Stimulated activated naive CD8-positive, alpha-beta T cell treated with anti-CD3 and anti-CD28 coated beads, Interleukin-15, Interleukin-2, amounts not matched to agents 100 ng/mL and 50 ng/mL, for 24 hours (primary cell): ENCODE measurements at regions not wholly inside any gene's neighbourhood (a gene's known extent, or its start where the extent isn't known, plus 50 kb on each side); places are given as distances from the start of the nearest gene placed in this dataset.

Source experiments
- H3K27ac Mint-ChIP-seq: one replicate; pipeline ENCODE4 v1.8.0; 2021; ENCODE audit warnings: mild to moderate bottlenecking, mixed read lengths
- H3K27me3 Mint-ChIP-seq: one replicate; pipeline ENCODE4 v1.8.0; 2021; ENCODE audit warnings: mixed read lengths
- H3K36me3 Mint-ChIP-seq: one replicate; pipeline ENCODE4 v1.8.0; 2021; ENCODE audit warnings: low read depth, mixed read lengths
- H3K4me1 Mint-ChIP-seq: one replicate; pipeline ENCODE4 v1.8.0; 2021; ENCODE audit warnings: low read depth, mixed read lengths
- H3K4me3 Mint-ChIP-seq: one replicate; pipeline ENCODE4 v1.8.0; 2021; ENCODE audit warnings: mild to moderate bottlenecking, mixed read lengths
- H3K9me3 Mint-ChIP-seq: one replicate; pipeline ENCODE4 v1.8.0; 2021; ENCODE audit warnings: mixed read lengths

DNA sequence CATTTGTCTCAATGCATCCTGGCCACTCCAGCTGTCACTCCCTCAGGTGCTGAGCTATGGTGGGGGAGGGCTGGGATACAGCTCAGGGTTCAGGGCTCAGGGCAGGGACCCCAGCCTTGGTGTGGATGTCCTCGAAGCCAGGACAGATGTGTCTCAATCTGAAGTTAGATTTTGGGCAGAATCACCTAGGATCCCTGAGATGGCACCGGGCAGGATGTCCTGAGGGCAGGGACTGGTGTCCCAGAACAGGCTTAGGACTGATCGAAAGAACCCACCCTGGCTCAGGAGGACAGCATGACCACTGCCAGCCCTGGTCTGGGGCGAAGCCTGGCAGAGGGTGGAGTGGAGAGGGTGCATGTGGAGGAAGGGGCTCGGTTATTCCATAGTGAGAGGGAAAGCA lies 96.8 kb upstream of the THY1 start:
- Mint-ChIP-seq H3K36me3 (no peaks in the 10 kb centered on the region), H3K27ac (no peak overlapping the region), H3K27me3 (peaks cover 15% of the 10 kb centered on the region)

DNA sequence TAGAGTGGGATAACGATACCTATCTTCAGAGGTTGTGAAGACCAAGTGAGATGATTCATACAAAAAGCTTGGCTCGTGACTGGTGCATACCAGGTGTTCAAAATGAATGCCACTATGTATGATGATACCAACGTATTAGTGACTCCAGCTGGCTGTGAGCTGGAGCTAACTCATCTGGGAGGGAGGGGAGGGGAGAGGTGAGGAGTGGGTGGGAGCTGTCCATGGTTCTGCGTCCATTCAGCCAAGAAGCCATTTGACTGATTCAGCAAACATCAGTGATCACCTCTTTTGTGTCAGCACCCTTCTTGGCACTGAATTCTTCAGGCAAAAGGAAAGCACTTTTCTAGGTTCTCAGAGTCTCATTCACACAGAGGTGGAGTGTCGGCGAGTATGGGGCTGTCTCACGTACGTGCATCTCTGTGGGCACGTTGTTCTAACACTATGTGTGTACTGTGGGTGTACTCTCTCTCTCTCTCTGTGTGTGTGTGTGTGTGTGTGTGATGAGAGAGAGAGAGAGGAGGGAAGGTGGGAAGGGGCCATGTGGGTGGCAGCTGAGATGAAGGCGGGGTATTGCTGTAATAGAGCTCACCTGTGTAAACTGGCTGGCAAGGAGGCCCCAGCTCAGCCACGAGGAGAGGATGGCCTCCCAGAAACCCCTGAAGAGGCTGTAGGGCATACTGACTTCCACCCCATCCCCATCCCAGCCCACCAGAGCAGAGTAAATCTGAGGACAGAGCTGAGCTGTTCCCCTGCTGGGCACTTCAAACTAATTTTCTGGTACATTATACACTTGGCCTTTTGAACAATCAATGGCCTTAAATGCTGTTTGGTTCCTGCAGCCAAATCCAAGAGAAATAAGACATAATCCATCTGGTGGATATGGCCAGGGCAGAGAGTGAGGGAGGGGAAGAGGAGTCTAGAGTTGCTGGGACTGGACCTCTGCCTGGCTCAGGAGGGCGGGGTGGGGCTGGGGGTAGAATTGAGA lies 96.1 kb upstream of the THY1 start:
- H3K4me1 Mint-ChIP-seq: no peaks in the 10 kb centered on the region
- no peak overlapping the region for H3K27ac Mint-ChIP-seq
- no peaks in the 10 kb centered on the region for H3K9me3 Mint-ChIP-seq
- H3K27me3 Mint-ChIP-seq: peaks cover 17% of the 10 kb centered on the region
- no peaks in the 10 kb centered on the region for H3K36me3 Mint-ChIP-seq
- H3K4me3 Mint-ChIP-seq: no peak overlapping the region

More for the DNA sequence above, 96.8 kb upstream of the THY1 start:
- H3K9me3 Mint-ChIP-seq: no peaks in the 10 kb centered on the region
- no peaks in the 10 kb centered on the region for H3K4me1 Mint-ChIP-seq
- no peak overlapping the region for H3K4me3 Mint-ChIP-seq

DNA sequence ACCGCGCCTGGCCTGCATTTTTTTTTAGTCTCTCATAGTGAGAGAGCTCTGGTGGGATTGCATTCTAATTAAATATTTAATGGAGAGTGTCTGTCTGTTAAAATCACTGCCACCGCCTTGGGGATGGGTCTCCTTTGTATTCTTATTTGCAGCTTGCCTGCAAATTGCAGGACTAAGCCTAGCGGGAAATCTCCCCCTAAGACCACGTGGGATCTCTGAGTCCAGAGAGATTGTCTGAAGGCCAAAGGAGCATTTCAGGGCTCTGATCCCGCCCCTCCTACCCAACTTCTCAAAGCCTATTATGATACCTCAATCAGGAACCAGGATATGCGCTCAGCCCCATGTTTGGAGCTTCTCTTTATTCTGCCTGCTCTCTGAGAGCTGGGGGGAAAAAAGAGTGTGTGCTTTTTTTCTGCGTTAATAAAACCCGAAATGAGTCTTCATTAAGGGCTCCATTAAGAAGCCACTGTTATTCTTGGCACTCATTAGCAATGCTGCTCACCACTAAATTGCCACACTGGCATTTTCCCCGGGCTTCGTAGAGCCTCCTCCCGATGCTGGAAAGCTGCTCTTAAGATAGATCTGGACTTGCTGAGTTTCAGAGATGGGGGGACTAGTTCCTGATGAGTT lies 92.9 kb upstream of the THY1 start:
- Mint-ChIP-seq H3K4me1 (peaks cover 6% of the 10 kb centered on the region), H3K27me3 (peaks cover 21% of the 10 kb centered on the region), H3K9me3 (no peaks in the 10 kb centered on the region), H3K27ac (no peak overlapping the region), H3K4me3 (no peak overlapping the region), H3K36me3 (no peaks in the 10 kb centered on the region)

DNA sequence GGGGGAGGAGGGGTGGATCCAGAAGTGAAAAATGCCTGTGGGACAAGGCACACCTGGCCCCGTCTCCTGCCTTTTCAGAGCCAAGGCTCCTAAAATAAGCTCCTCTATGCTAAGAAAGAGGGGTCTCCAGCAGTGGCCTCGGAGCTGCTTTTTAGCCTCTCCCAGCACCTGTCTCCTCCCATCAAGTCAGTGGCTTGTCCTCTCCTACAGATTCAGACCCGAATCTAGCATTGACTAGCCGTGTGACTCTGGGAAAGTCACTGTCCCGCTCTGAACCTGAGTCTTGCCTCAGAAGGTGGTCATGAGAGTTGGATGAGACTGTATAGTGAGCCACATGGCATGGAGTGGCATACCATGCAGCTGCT lies 90.8 kb upstream of the THY1 start:
- H3K4me3 Mint-ChIP-seq: no peak overlapping the region
- no peaks in the 10 kb centered on the region for H3K9me3 Mint-ChIP-seq
- peaks cover 23% of the 10 kb centered on the region for H3K4me1 Mint-ChIP-seq
- H3K36me3 Mint-ChIP-seq: no peaks in the 10 kb centered on the region
- peaks cover 21% of the 10 kb centered on the region for H3K27me3 Mint-ChIP-seq
- no peak overlapping the region for H3K27ac Mint-ChIP-seq

DNA sequence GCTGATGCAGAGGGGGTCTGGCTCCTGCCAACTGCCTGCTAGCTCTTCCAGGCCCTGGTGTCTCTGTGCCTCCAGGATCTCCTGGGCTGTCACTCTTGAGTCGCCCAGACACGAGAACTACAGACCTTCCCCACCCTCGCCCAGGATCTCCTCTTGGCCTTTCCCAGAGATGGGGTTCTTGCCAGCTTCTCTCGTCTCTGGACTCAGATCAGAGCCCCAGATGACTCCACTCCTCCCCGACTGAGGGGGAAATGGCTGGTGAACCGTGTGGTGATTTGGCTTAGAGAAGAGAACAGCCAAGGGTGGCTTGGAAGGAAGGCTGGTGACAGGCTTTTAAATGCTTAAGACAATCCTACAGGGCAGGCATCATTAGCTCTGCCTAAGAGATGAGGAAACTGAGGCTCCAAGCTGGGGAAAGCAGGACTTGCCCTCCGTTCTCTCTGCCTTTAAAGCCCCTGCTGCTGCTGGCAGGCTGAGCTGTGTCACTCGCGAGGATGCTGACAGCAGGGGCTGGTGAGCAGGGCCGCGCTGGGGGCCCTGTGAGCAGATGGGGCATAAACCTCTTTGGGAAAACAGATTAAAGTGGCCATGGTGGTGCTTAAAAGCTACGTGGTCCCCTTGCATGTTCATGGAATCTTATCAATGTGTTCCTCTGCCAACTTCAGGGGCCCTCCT lies 90.3 kb upstream of the THY1 start:
- Mint-ChIP-seq H3K27me3 (peaks cover 19% of the 10 kb centered on the region), H3K4me1 (peaks cover 23% of the 10 kb centered on the region), H3K36me3 (no peaks in the 10 kb centered on the region), H3K4me3 (no peak overlapping the region), H3K27ac (no peak overlapping the region), H3K9me3 (no peaks in the 10 kb centered on the region)

DNA sequence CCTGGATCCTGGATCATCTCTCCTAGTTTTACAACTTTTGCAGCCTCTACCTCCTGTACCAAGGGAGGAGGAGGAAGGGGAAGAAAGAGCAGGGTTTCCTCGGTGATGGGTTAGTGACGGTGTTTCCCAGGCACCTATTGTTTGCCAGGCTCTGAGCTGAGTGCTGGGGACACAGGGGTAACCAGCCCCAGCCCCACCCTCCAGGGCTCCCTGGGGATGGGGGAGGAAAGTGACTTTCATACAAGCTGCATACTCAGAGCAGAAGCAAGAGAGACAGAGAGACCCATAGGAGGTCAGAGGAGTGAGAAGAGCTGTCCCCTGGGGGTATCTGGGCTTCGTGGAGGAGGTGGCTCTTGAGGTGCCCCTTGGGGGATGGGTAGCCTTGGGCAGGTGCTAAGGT lies 89.4 kb upstream of the THY1 start:
- Mint-ChIP-seq H3K9me3 (no peaks in the 10 kb centered on the region), H3K27me3 (peaks cover 16% of the 10 kb centered on the region), H3K27ac (no peak overlapping the region), H3K36me3 (no peaks in the 10 kb centered on the region), H3K4me3 (no peak overlapping the region), H3K4me1 (peaks cover 23% of the 10 kb centered on the region)

DNA sequence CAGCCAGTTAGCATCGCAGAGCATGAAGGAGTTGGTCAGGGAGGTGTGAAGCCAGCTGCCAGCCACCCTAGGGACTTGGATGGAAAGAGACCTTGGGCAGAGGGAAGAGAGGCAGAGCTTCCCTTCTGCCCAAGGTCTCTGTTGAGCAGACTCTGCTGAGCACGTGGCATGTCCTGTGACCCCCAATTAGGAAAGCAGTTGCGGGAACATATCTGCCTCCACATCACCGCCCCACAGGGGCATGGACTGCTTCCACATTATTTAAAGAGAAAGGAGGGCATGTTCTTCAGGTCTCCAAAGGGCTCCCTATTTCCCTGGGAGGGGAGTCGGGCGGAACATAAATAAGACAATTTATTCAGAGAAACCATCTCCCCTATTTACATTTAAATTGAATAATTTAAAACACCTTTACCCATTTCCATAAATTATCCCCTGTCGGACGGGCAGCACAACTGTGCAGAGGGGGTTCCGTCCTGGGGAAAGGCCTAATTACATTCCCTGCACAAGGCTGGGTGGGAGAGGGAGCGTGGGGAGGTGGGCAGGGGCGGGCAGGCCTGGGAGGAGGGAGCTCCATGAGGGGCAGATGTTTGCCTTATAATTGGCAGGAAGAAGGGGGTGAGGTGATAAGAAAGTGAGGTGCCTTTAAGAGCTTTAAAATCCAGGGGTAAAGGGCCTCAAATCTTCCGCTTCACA lies 88.8 kb upstream of the THY1 start:
- Mint-ChIP-seq H3K27ac (peak overlapping the region; percentile 52), H3K4me3 (no peak overlapping the region), H3K36me3 (no peaks in the 10 kb centered on the region), H3K9me3 (no peaks in the 10 kb centered on the region), H3K27me3 (peaks cover 16% of the 10 kb centered on the region), H3K4me1 (peaks cover 23% of the 10 kb centered on the region)

DNA sequence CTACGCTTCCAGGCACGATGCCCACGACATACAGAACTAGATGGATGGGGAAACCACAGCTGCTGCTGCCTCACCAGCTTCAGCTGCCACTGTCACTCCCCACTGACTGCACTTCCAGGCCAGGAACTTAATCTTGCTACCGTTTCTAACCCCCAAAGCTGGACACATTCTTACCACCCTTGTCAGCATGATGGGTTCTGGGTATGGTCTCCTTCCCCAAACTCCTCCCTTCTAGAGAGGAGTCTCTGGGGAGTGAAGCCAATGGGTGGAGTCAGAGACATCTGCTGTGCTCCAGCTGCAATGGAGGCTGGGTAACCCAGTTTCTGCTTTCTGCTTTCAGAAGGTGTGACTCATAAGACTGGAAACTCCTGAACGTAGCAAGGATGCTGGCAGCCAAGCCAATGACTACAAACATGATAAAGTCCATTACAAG lies 87.0 kb upstream of the THY1 start:
- H3K27me3 Mint-ChIP-seq: peaks cover 7% of the 10 kb centered on the region
- peak overlapping the region; percentile 31 for H3K4me3 Mint-ChIP-seq
- no peaks in the 10 kb centered on the region for H3K9me3 Mint-ChIP-seq
- H3K36me3 Mint-ChIP-seq: no peaks in the 10 kb centered on the region
- H3K4me1 Mint-ChIP-seq: peaks cover 23% of the 10 kb centered on the region
- H3K27ac Mint-ChIP-seq: peak overlapping the region; percentile 82

DNA sequence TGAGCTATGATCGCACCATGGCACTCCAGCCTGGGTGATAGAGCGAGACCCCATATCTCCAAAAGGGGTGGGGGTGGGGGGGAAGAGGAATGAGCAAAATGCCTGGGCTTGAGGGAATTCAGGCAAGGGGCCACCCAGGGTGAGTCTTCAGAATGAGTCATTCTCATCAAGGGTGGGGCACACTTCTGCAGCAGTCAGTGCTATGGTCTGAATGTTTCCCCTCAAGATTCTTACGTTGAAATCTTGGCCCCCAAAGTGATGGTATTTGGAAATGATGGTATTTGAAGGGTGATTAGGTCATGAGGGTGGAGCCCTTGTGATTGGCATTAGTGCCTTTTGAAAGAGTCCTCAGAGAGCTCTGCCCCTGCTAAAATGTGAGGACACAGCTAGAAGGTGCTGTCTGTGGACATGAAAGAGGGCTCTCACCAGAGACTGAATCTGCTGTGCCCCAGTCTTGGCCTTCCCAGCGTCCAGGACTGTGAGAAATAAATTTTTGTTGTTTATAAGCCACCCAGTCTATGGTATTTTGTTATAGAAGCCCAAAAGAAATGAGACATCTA lies 86.4 kb upstream of the THY1 start:
- H3K4me3 Mint-ChIP-seq: peak overlapping the region; percentile 20
- H3K27me3 Mint-ChIP-seq: peaks cover 4% of the 10 kb centered on the region
- H3K4me1 Mint-ChIP-seq: peaks cover 23% of the 10 kb centered on the region
- no peaks in the 10 kb centered on the region for H3K9me3 Mint-ChIP-seq
- H3K36me3 Mint-ChIP-seq: no peaks in the 10 kb centered on the region
- peak overlapping the region; percentile 82 for H3K27ac Mint-ChIP-seq

DNA sequence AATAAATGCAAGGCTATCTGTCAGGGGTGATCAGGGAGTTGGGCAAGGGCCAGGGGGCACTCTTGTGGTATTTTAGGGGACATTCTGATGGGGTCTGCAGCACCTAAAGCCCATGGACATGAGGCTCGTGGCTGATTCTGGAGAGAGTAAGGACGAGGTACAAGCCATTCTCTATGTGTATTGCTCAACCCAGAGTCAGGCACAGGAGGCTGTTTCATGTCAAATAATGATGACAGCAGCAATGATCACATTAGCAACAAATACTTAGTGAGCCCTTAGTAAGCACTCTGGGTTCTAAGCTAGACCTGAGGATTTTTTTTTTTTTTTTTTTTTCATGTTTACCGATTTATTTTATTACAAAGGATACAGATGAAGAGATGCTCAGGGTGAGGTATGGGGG lies 83.5 kb upstream of the THY1 start:
- Mint-ChIP-seq H3K36me3 (no peaks in the 10 kb centered on the region), H3K4me3 (no peak overlapping the region), H3K4me1 (peaks cover 18% of the 10 kb centered on the region), H3K27me3 (peaks cover 3% of the 10 kb centered on the region), H3K9me3 (no peaks in the 10 kb centered on the region), H3K27ac (no peak overlapping the region)

DNA sequence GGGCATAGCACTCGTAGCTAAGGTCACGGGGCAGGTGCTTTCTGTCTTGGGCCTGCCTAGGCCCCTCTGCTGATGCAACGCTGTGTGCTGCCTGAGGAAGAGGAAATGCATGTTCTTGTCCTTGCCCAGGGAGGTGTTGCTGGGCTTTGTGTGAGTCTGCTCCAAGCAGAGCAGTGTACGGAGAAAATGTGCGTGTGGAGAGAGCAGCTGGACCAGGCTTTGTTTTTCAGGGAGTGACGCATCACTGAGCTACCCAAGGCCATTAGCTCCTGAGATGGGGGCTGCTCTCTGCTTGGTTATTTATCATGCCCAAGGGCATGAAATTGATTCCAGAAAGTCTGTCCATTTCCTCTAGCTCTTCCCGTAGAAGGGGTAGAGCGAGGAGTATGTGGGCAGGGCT lies 82.9 kb upstream of the THY1 start:
- Mint-ChIP-seq H3K9me3 (no peaks in the 10 kb centered on the region), H3K27me3 (peaks cover 4% of the 10 kb centered on the region), H3K36me3 (no peaks in the 10 kb centered on the region), H3K4me1 (peaks cover 17% of the 10 kb centered on the region), H3K27ac (no peak overlapping the region), H3K4me3 (no peak overlapping the region)

DNA sequence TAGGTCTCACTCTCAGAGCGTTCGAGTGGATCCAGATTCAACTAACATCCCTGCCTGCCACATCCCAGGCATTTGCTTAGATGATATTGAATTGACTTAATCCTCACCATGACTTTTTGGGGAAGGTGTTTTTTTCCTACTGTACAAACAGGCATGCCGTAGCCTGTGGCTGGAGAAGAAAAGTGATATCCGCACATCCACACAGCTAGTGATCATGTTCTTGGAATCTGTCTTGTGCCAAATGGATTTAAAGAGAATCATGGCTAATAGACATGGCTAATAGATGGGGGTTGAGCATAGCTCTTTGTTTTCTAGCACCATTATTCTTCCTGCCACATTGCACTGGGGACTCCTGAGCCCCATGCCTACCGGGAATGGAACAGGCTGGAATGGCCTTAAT lies 82.1 kb upstream of the THY1 start:
- H3K27ac Mint-ChIP-seq: no peak overlapping the region
- H3K36me3 Mint-ChIP-seq: no peaks in the 10 kb centered on the region
- peaks cover 4% of the 10 kb centered on the region for H3K27me3 Mint-ChIP-seq
- peaks cover 9% of the 10 kb centered on the region for H3K4me1 Mint-ChIP-seq
- no peak overlapping the region for H3K4me3 Mint-ChIP-seq
- no peaks in the 10 kb centered on the region for H3K9me3 Mint-ChIP-seq

DNA sequence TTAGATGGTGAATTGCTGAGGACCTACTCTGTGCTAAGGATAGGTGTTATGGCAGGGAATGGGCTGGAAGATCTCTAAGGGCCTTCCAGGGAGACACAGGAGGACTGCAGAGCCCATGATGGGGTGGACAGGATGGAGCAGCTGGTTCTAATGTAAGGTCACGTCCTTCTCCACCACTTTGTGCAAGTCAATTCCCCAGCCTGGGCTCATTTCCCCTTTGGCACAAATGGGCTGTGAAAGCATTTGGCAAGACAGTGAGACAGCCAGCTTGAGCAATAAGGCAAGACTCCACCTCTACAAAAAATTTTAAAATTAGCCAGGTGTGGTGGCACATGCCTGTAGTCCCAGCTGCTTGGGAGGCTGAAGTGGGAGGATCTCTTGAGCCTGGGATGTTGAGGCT lies 81.4 kb upstream of the THY1 start:
- peaks cover 8% of the 10 kb centered on the region for H3K27me3 Mint-ChIP-seq
- no peaks in the 10 kb centered on the region for H3K36me3 Mint-ChIP-seq

DNA sequence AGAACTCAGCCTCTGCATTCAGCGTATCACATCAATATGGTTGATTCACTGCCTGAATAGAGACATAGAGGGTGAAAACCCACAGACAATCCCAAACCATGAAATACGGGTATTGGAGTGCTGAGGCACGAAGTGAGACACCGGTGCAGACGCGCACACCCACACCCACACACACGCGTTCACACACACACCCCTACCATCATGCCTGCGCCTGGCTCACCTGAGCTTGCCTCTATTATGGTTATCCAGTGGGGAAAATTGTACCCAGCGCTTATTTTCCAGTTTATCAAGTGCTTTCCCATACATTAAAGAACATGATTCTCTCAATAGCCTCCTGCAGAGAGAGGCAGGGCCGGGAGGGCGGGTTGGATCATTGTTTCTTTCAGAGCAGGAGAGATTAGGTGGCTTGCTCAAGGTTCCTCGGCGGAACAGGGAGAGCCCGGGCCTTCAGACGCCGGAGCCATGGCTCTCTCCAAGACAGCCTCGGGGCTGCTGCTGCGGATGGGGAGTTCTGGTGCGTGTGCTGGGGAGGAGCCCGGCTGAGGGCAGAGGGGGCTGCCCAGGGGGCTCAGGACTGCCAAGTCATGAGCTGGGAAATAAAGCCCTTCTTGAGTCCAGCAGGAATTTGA lies 78.9 kb upstream of the THY1 start:
- Mint-ChIP-seq H3K27me3 (peaks cover 18% of the 10 kb centered on the region), H3K4me1 (no peaks in the 10 kb centered on the region), H3K9me3 (no peaks in the 10 kb centered on the region), H3K4me3 (no peak overlapping the region), H3K36me3 (no peaks in the 10 kb centered on the region), H3K27ac (no peak overlapping the region)

More for the DNA sequence above, 81.4 kb upstream of the THY1 start:
- Mint-ChIP-seq H3K4me3 (no peak overlapping the region), H3K9me3 (no peaks in the 10 kb centered on the region), H3K4me1 (peaks cover 2% of the 10 kb centered on the region), H3K27ac (no peak overlapping the region)
